ENCODE measurements at regions not wholly inside any gene's neighbourhood (a gene's known extent, or its start where the extent isn't known, plus 50 kb on each side); places are given as distances from the start of the nearest gene placed in this dataset.

DNA sequence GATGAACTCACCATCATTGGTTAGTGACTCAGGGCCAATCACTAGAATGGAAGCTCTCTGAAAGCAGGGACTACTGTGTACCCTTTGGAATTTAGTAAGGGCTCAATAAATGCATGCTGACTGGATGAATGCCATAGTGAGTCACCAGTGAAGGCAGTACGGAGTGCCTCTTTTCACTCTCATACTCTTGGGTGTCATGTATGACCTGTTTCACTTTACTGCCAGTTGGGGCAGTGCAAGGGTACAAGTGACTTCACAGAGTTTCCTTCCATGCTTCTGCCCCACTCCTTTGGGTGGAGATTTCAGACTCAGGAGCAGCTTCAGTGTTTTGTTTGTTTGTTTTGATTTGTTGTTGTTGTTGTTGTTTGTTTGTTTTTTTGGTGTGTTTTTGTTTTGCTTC, 57.7 kb downstream of the SOX3 start:
- TF ChIP-seq YY1 (IDR thresholded peaks at IDR 0.05; ENCODE audit: insufficient read depth, insufficient read length) = no peak
- no peak for TF ChIP-seq ZNF274 (IDR thresholded peaks at IDR 0.05; ENCODE audit: low read depth, low read length)
- no peak for TF ChIP-seq SUZ12 (IDR thresholded peaks at IDR 0.05; ENCODE audit: extremely low read depth, insufficient read depth, insufficient read length)
- Histone ChIP-seq H3K27me3 (ENCODE audit: insufficient read depth, insufficient read length) (no peaks in the 10 kb centered on the region), H3K4me3 (ENCODE audit: insufficient read length, low read depth) (no peak overlapping the region), H3K9ac (ENCODE audit: insufficient read length, low read depth) (no peak overlapping the region), H3K9me3 (ENCODE audit: insufficient read depth, low read length) (no peaks in the 10 kb centered on the region), H3K4me1 (ENCODE audit: insufficient read depth, insufficient read length) (no peaks in the 10 kb centered on the region), H3K36me3 (ENCODE audit: insufficient read depth, insufficient read length, low read length) (no peaks in the 10 kb centered on the region)
- DNase-seq (ENCODE audit: low read depth, low spot score) = no peak

DNA sequence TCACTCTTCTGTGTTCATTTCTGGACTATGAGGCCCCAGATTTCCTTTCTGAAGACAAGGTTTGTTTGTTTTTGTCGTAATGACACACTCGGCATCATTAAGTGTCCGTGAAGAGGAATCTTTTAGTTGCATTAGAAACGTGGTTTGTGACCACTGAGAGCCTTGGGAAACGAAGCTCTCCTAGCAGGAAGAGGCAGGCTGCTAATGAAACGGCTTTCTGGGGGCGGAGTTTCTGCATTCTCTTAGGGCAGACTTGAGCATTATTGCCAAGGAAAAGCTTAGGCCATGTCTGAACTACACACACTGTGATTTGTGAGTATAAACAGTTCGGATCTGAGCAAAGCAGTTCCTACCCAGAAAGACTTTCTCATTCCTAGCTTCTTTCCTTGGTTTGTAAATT, 64.0 kb downstream of the SOX3 start:
- no peaks in the 10 kb centered on the region for H3K9me3 ChIP-seq (ENCODE audit: insufficient read depth, low read length)
- no peak overlapping the region for H3K9ac ChIP-seq (ENCODE audit: insufficient read length, low read depth)
- no peak for TF ChIP-seq SUZ12 (IDR thresholded peaks at IDR 0.05; ENCODE audit: extremely low read depth, insufficient read depth, insufficient read length)
- TF ChIP-seq ZNF274 (IDR thresholded peaks at IDR 0.05; ENCODE audit: low read depth, low read length) = no peak
- no peak for TF ChIP-seq YY1 (IDR thresholded peaks at IDR 0.05; ENCODE audit: insufficient read depth, insufficient read length)
- H3K36me3 ChIP-seq (ENCODE audit: insufficient read depth, insufficient read length, low read length) = no peaks in the 10 kb centered on the region
- no peaks in the 10 kb centered on the region for H3K27me3 ChIP-seq (ENCODE audit: insufficient read depth, insufficient read length)
- no peak for DNase-seq (ENCODE audit: low read depth, low spot score)
- H3K4me3 ChIP-seq (ENCODE audit: insufficient read length, low read depth) = no peak overlapping the region
- no peaks in the 10 kb centered on the region for H3K4me1 ChIP-seq (ENCODE audit: insufficient read depth, insufficient read length)

DNA sequence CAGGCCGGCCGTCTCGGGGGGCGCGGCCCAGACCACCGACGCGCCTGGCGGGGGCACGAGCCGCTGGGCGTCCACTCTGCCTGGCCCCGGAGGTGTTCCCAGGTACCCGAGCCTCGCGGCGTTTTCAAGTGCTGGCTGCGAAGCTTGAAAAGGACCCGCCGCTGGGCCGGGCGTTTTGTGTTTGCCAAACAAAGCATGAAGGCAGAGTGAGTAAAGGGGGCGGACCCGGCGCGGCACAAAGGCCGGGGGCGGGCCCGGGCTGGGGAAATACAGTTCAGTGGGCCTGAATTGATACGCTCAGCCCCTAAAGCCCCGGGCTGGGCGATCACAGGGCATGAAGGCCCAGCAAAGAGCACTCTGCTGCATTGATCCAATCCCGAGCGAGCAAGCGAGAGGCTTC, 65.4 kb downstream of the SOX3 start:
- no peak overlapping the region for H3K9ac ChIP-seq (ENCODE audit: insufficient read length, low read depth)
- H3K9me3 ChIP-seq (ENCODE audit: insufficient read depth, low read length) = no peaks in the 10 kb centered on the region
- no peaks in the 10 kb centered on the region for H3K36me3 ChIP-seq (ENCODE audit: insufficient read depth, insufficient read length, low read length)
- H3K4me3 ChIP-seq (ENCODE audit: insufficient read length, low read depth) = no peak overlapping the region
- H3K27me3 ChIP-seq (ENCODE audit: insufficient read depth, insufficient read length) = no peaks in the 10 kb centered on the region
- TF ChIP-seq SUZ12 (IDR thresholded peaks at IDR 0.05; ENCODE audit: extremely low read depth, insufficient read depth, insufficient read length) (no peak), YY1 (IDR thresholded peaks at IDR 0.05; ENCODE audit: insufficient read depth, insufficient read length) (no peak), ZNF274 (IDR thresholded peaks at IDR 0.05; ENCODE audit: low read depth, low read length) (no peak)
- no peaks in the 10 kb centered on the region for H3K4me1 ChIP-seq (ENCODE audit: insufficient read depth, insufficient read length)
- DNase-seq (ENCODE audit: low read depth, low spot score) = peak; percentile 39

DNA sequence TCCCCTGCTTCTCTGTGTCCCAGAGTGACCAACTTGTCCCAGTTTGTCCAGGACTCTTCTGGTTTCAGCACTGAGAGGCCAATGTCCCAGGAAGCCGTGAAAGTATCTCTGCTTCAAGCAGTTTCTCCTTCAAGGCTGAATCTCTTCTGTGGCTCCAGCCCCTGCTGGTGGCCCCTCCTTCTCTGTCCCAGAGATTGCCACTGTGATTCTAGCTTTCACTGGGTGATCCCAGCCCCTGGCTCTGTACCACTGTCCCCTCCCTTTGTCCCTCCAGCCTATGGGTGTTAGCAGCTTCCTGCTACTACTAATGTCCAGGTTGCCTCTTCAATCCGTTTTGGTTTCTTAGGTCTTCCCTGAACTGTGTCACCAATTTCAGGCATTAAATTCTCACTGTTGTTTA, 70.5 kb downstream of the SOX3 start:
- H3K4me3 ChIP-seq (ENCODE audit: insufficient read length, low read depth) = no peak overlapping the region
- DNase-seq (ENCODE audit: low read depth, low spot score) = no peak
- H3K9ac ChIP-seq (ENCODE audit: insufficient read length, low read depth) = no peak overlapping the region
- no peaks in the 10 kb centered on the region for H3K4me1 ChIP-seq (ENCODE audit: insufficient read depth, insufficient read length)
- no peaks in the 10 kb centered on the region for H3K9me3 ChIP-seq (ENCODE audit: insufficient read depth, low read length)
- H3K27me3 ChIP-seq (ENCODE audit: insufficient read depth, insufficient read length) = no peaks in the 10 kb centered on the region
- TF ChIP-seq YY1 (IDR thresholded peaks at IDR 0.05; ENCODE audit: insufficient read depth, insufficient read length) (no peak), ZNF274 (IDR thresholded peaks at IDR 0.05; ENCODE audit: low read depth, low read length) (no peak), SUZ12 (IDR thresholded peaks at IDR 0.05; ENCODE audit: extremely low read depth, insufficient read depth, insufficient read length) (no peak)
- no peaks in the 10 kb centered on the region for H3K36me3 ChIP-seq (ENCODE audit: insufficient read depth, insufficient read length, low read length)

DNA sequence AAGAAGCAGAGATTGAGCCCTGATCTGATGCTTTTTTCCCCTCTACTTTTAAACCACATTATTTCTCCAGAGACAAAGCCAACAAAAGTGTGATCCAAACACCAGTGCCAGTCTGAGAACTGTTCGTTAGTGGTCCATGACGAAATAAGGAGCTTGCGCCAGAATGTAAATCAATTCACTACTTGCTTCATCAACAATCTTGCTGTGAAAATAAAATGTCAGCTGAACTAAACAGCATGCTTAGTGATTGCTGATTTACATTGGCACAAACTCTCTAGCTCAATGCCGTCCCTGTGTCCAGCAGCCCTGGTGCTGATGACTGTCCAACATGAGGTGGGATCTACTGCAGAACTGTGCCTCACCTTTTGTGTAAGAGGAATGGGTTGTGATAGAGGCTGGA, 71.3 kb downstream of the SOX3 start:
- no peaks in the 10 kb centered on the region for H3K36me3 ChIP-seq (ENCODE audit: insufficient read depth, insufficient read length, low read length)
- DNase-seq (ENCODE audit: low read depth, low spot score) = no peak
- H3K9ac ChIP-seq (ENCODE audit: insufficient read length, low read depth) = no peak overlapping the region
- H3K27me3 ChIP-seq (ENCODE audit: insufficient read depth, insufficient read length) = no peaks in the 10 kb centered on the region
- no peak overlapping the region for H3K4me3 ChIP-seq (ENCODE audit: insufficient read length, low read depth)
- TF ChIP-seq ZNF274 (IDR thresholded peaks at IDR 0.05; ENCODE audit: low read depth, low read length) (no peak), SUZ12 (IDR thresholded peaks at IDR 0.05; ENCODE audit: extremely low read depth, insufficient read depth, insufficient read length) (no peak), YY1 (IDR thresholded peaks at IDR 0.05; ENCODE audit: insufficient read depth, insufficient read length) (no peak)
- no peaks in the 10 kb centered on the region for H3K4me1 ChIP-seq (ENCODE audit: insufficient read depth, insufficient read length)
- H3K9me3 ChIP-seq (ENCODE audit: insufficient read depth, low read length) = no peaks in the 10 kb centered on the region

DNA sequence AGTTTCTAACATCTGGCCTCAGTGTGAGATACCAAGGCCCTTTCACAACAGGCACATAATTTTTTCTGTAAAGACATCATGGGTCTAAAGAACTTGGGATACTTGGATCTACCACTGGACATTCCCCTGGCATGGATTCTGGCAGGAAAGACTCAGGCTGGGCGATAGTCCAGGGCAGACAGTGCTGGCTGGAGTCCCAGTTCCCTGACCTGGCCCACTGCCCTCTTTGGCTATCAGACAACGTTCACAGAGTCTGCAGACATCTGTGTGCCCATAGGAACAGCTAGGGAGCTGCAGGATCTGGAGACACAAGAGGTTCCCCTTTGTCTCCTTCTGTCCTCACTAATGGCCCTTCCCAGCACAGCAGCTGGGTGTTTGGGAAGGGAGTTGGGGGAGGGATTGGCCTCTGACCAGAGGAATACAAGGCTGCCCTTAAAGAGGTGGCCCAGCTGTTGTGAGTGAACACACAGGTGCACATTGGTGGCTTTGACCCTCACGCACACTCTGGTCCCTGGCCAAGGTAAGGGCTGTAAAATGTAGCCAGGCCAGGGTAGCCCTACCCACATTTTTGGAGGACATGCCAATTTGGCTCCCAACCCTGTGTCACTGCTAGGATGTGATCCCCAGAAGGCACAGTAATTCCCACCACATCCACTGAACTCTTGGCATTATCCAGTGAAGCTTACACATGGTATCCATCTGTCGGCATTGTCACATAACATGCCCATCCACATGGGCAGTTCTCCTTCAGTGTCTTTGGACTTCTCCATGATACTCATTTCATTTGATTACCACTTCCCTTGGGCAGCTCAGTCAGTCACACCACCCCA, 72.3 kb downstream of the SOX3 start:
- no peak for TF ChIP-seq SUZ12 (IDR thresholded peaks at IDR 0.05; ENCODE audit: extremely low read depth, insufficient read depth, insufficient read length)
- no peak for TF ChIP-seq YY1 (IDR thresholded peaks at IDR 0.05; ENCODE audit: insufficient read depth, insufficient read length)
- TF ChIP-seq ZNF274 (IDR thresholded peaks at IDR 0.05; ENCODE audit: low read depth, low read length) = no peak
- H3K4me3 ChIP-seq (ENCODE audit: insufficient read length, low read depth) = no peak overlapping the region
- no peaks in the 10 kb centered on the region for H3K27me3 ChIP-seq (ENCODE audit: insufficient read depth, insufficient read length)
- no peaks in the 10 kb centered on the region for H3K36me3 ChIP-seq (ENCODE audit: insufficient read depth, insufficient read length, low read length)
- no peaks in the 10 kb centered on the region for H3K4me1 ChIP-seq (ENCODE audit: insufficient read depth, insufficient read length)
- no peak overlapping the region for H3K9ac ChIP-seq (ENCODE audit: insufficient read length, low read depth)
- no peak for DNase-seq (ENCODE audit: low read depth, low spot score)
- no peaks in the 10 kb centered on the region for H3K9me3 ChIP-seq (ENCODE audit: insufficient read depth, low read length)

DNA sequence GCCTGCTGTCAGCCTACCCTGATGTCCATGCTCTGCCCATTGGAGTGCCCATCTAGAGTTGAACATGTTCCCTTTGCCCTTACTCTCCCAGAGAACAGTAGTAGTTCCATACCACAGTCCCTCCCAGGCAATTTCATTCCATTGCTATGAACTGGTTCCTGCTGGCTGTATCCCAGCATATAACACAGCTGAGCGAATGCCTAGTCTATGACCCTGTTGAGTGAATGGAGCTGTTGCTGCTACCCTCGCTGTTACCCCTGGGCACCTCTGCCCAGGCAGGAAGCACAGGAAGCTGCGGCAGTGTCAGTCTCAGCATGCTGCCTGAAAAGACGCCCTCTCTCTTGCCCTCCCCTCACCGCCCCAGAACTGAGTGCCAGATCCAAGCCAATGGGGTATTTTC, 73.3 kb downstream of the SOX3 start:
- Histone ChIP-seq H3K36me3 (ENCODE audit: insufficient read depth, insufficient read length, low read length) (no peaks in the 10 kb centered on the region), H3K9ac (ENCODE audit: insufficient read length, low read depth) (no peak overlapping the region), H3K4me1 (ENCODE audit: insufficient read depth, insufficient read length) (no peaks in the 10 kb centered on the region), H3K27me3 (ENCODE audit: insufficient read depth, insufficient read length) (no peaks in the 10 kb centered on the region), H3K4me3 (ENCODE audit: insufficient read length, low read depth) (no peak overlapping the region), H3K9me3 (ENCODE audit: insufficient read depth, low read length) (no peaks in the 10 kb centered on the region)
- DNase-seq (ENCODE audit: low read depth, low spot score) = no peak
- TF ChIP-seq ZNF274 (IDR thresholded peaks at IDR 0.05; ENCODE audit: low read depth, low read length) (no peak), SUZ12 (IDR thresholded peaks at IDR 0.05; ENCODE audit: extremely low read depth, insufficient read depth, insufficient read length) (no peak), YY1 (IDR thresholded peaks at IDR 0.05; ENCODE audit: insufficient read depth, insufficient read length) (no peak)

All from NT2/D1 (cell line).